Stimulated activated CD8-positive, alpha-beta memory T cell treated with anti-CD3 and anti-CD28 coated beads, Interleukin-12 subunit alpha, Interleukin-12 subunit beta, amount 100 ng/mL, for 24 hours (primary cell): ENCODE measurements at regions not wholly inside any gene's neighbourhood (a gene's known extent, or its start where the extent isn't known, plus 50 kb on each side); places are given as distances from the start of the nearest gene placed in this dataset.
"Not testable (repeated sequence)": the region's sequence is repeated elsewhere in the genome, so short reads cannot be mapped to it uniquely, and the experiment has no call there.

Experiments used
- DNase-seq: peaks from one replicate; pipeline ENCODE4 v3.0.0-alpha.2; 2020; ENCODE audit errors: extremely low read depth

- no peak for DNase-seq
These were observed 783.7 kb upstream of the TMEFF2 start for GRCh38 chr2:192978395-192978794.

- no peak for DNase-seq
These were observed 777.2 kb upstream of the TMEFF2 start for GRCh38 chr2:192971981-192972380.

- DNase-seq, result no peak
These were observed 774.3 kb upstream of the TMEFF2 start for GRCh38 chr2:192969055-192969454.

GRCh38 chr2:192960945-192961344 is 766.2 kb upstream of the TMEFF2 start:
- DNase-seq, result no peak

GRCh38 chr2:192958615-192959014 is 763.9 kb upstream of the TMEFF2 start:
- not testable (repeated sequence) for DNase-seq

GRCh38 chr2:192957425-192957824 is 762.7 kb upstream of the TMEFF2 start:
- no peak for DNase-seq

GRCh38 chr2:192953116-192953515 is 758.4 kb upstream of the TMEFF2 start:
- DNase-seq, result no peak

GRCh38 chr2:192952245-192952644 is 757.5 kb upstream of the TMEFF2 start:
- DNase-seq, result no peak

GRCh38 chr2:192948316-192948715 is 753.6 kb upstream of the TMEFF2 start:
- DNase-seq, result no peak

- DNase-seq, result no peak
These were observed 752.6 kb upstream of the TMEFF2 start for GRCh38 chr2:192947352-192947751.

- DNase-seq, result no peak
These were observed 746.0 kb upstream of the TMEFF2 start for GRCh38 chr2:192940767-192941166.

GRCh38 chr2:192932376-192932775 is 737.6 kb upstream of the TMEFF2 start:
- no peak for DNase-seq

GRCh38 chr2:192921631-192922030 is 726.9 kb upstream of the TMEFF2 start:
- DNase-seq, result not testable (repeated sequence)

- DNase-seq, result no peak
These were observed 706.7 kb upstream of the TMEFF2 start for GRCh38 chr2:192901446-192901845.

GRCh38 chr2:192899466-192899865 is 704.7 kb upstream of the TMEFF2 start:
- no peak for DNase-seq

GRCh38 chr2:192893976-192894375 is 699.2 kb upstream of the TMEFF2 start:
- DNase-seq, result not testable (repeated sequence)

- DNase-seq, result no peak
These were observed 693.4 kb upstream of the TMEFF2 start for GRCh38 chr2:192888109-192888508.

GRCh38 chr2:192887337-192887736 is 692.6 kb upstream of the TMEFF2 start:
- DNase-seq, result no peak

GRCh38 chr2:192886636-192887035 is 691.9 kb upstream of the TMEFF2 start:
- no peak for DNase-seq

- no peak for DNase-seq
These were observed 690.9 kb upstream of the TMEFF2 start for GRCh38 chr2:192885569-192886160.

- DNase-seq, result no peak
These were observed 682.4 kb upstream of the TMEFF2 start for GRCh38 chr2:192877159-192877558.

GRCh38 chr2:192876698-192877097 is 682.0 kb upstream of the TMEFF2 start:
- DNase-seq, result no peak

GRCh38 chr2:192854706-192855105 is 660.0 kb upstream of the TMEFF2 start:
- no peak for DNase-seq

GRCh38 chr2:192854031-192854430 is 659.3 kb upstream of the TMEFF2 start:
- no peak for DNase-seq
